MM.1S (cell line): ENCODE measurements at regions not wholly inside any gene's neighbourhood (a gene's known extent, or its start where the extent isn't known, plus 50 kb on each side); places are given as distances from the start of the nearest gene placed in this dataset.

Source experiments
- EZH2 ChIP-seq: fragments of 300-600 bp; sonication (generic); optimal IDR thresholded peaks from 2 replicates; pipeline ENCODE3; 2017; ENCODE audit warnings: low read depth, mild to moderate bottlenecking, antibody characterized with exemption, low read length, mixed read lengths
- TF ChIP-seq, protein P1 (sequence below): fragments of 300-600 bp; sonication (generic); IDR thresholded peaks from 2 replicates; pipeline ENCODE4 v1.5.1; 2016; ENCODE audit warnings: antibody characterized with exemption, low read length, mixed read lengths

DNA sequence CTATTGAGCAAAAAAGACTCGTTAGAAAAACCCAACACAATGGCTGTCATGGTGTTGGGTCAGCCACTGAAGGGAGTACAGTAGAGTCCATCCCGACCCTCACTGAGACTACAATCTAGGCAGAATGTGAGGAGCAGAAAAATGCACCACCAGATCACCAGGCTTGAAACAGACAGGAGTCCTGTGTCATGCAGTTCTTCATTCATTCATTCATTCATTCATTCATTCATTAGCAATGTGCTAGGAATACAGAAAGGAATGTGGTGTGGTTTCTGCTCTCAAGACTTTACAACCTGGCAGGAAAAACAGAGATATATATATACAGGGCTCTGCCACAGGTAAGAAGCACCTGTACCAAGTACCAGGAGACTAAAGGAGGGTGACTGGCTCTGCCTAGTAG lies 392.3 kb downstream of the OMA1 start:
- TF ChIP-seq, protein P1, sequence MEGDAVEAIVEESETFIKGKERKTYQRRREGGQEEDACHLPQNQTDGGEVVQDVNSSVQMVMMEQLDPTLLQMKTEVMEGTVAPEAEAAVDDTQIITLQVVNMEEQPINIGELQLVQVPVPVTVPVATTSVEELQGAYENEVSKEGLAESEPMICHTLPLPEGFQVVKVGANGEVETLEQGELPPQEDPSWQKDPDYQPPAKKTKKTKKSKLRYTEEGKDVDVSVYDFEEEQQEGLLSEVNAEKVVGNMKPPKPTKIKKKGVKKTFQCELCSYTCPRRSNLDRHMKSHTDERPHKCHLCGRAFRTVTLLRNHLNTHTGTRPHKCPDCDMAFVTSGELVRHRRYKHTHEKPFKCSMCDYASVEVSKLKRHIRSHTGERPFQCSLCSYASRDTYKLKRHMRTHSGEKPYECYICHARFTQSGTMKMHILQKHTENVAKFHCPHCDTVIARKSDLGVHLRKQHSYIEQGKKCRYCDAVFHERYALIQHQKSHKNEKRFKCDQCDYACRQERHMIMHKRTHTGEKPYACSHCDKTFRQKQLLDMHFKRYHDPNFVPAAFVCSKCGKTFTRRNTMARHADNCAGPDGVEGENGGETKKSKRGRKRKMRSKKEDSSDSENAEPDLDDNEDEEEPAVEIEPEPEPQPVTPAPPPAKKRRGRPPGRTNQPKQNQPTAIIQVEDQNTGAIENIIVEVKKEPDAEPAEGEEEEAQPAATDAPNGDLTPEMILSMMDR, result no peak
- no peak for TF ChIP-seq EZH2
